Sigmoid colon (tissue), 4 donors: ENCODE measurements at regions not wholly inside any gene's neighbourhood (a gene's known extent, or its start where the extent isn't known, plus 50 kb on each side); places are given as distances from the start of the nearest gene placed in this dataset.

ENCODE experiments used
- CTCF ChIP-seq, 4 experiments: fragments of 450-650 bp in 3 of 4; fragments of 200-600 bp in 1 of 4; IDR thresholded peaks; one replicate each; pipeline ENCODE4 v1.5.1; 2016 to 2019; ENCODE audit warnings: antibody characterized with exemption in 4 of 4, mild to moderate bottlenecking in 3 of 4, moderate library complexity in 2 of 4
- EP300 ChIP-seq, 4 donors: sonication (generic); formaldehyde crosslinking; IDR thresholded peaks; one replicate each; pipeline ENCODE4 v1.6.1; 2017; ENCODE audit warnings: antibody characterized with exemption in 4 of 4
- POLR2A ChIP-seq, 2 donors: fragments of 450-650 bp; IDR thresholded peaks; one replicate each; pipeline ENCODE4 v1.6.1; 2016; ENCODE audit warnings: antibody characterized with exemption in 2 of 2, mild to moderate bottlenecking in 2 of 2, moderate library complexity in 2 of 2
- POLR2AphosphoS5 ChIP-seq, 4 donors: sonication (generic); formaldehyde crosslinking; IDR thresholded peaks; one replicate each; pipeline ENCODE4 v1.6.1; 2017; ENCODE audit warnings: antibody characterized with exemption in 4 of 4

DNA sequence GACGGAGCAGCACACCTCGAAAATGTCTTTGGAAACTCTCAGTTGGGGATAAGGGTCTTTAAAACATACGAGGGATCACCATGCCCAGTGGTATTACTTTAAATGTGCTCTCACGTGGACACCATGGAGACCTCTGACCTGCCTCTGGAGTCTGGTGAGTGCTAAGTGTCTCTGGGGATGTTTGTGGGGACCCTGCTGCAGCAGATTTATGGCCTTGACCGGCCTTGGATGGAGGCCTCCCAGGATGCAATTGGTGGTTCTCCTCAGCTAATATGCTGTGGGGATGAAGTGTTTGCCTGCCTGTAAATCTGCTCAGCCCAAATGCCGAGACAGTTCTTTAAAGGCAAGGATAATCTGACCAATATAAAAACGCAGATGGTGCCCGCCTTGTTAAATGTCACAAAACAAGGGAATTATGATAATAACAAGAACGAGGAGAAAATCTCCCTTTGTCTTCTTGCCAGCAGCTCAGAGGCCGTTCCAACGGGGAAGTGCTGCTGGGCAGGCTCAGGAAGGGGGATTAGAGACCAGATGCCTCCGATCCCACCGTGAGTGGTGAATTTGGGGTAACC is 154.4 kb downstream of the ABCC12 start:
- TF ChIP-seq POLR2AphosphoS5 (IDR thresholded peaks at IDR 0.05) (no peak), CTCF (IDR thresholded peaks at IDR 0.05) (no peak), POLR2A (IDR thresholded peaks at IDR 0.05) (no peak), EP300 (IDR thresholded peaks at IDR 0.05) (no peak)
